Stomach (tissue), 4 donors: ENCODE measurements at regions not wholly inside any gene's neighbourhood (a gene's known extent, or its start where the extent isn't known, plus 50 kb on each side); places are given as distances from the start of the nearest gene placed in this dataset.

Experiments
- CTCF ChIP-seq, 7 experiments: fragments of 450-650 bp in 4 of 7; fragments of 200-600 bp in 3 of 7; sonication (generic) in 3 of 7; IDR thresholded peaks; one replicate each; pipeline ENCODE4 v1.5.1; 2016 to 2019; ENCODE audit warnings: antibody characterized with exemption in 7 of 7, control low read depth in 2 of 7, mild to moderate bottlenecking in 1 of 7
- EP300 ChIP-seq: sonication (generic); formaldehyde crosslinking; IDR thresholded peaks from one replicate; pipeline ENCODE4 v1.6.1; 2017; ENCODE audit warnings: antibody characterized with exemption
- POLR2A ChIP-seq, 4 donors: fragments of 450-650 bp; IDR thresholded peaks; one replicate each; pipeline ENCODE4 v1.6.1; 2016; ENCODE audit warnings: antibody characterized with exemption in 4 of 4, control low read depth in 2 of 4, mild to moderate bottlenecking in 1 of 4, moderate library complexity in 1 of 4
- POLR2AphosphoS5 ChIP-seq, 3 donors: sonication (generic); formaldehyde crosslinking; IDR thresholded peaks; one replicate each; pipeline ENCODE4 v1.6.1; 2016; ENCODE audit warnings: antibody characterized with exemption in 3 of 3

DNA sequence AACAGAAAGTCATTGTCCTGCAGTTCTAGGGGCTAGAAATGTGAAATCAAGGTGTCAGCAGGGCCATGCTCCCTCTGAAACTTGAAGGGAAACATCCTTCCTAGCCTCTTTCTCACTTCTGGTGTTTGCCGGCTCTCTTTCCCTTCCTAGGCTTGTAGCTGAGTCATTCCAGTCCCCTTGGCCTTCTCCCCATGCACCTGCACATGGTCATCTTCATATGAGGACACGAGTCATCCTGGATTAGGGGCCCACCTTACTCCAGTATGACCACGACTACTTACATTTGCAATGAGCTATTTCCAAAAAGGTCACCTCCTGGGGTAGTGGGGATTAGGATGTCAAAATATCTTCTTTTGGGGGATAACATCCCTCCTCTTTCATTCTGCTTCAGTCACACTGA lies 168.5 kb upstream of the CXCR4 start:
- TF ChIP-seq CTCF (IDR thresholded peaks at IDR 0.05), result no peak
- TF ChIP-seq POLR2AphosphoS5 (IDR thresholded peaks at IDR 0.05), result no peak
- TF ChIP-seq POLR2A (IDR thresholded peaks at IDR 0.05), result no peak
- TF ChIP-seq EP300, result no peak
